ENCODE measurements at regions not wholly inside any gene's neighbourhood (a gene's known extent, or its start where the extent isn't known, plus 50 kb on each side); places are given as distances from the start of the nearest gene placed in this dataset.

GRCh38 chr4:83779103-83780052, 243.5 kb downstream of the GPAT3 start:
- no peaks in the 10 kb centered on the region for H3K36me3 ChIP-seq (ENCODE audit: control insufficient read depth in 4 of 4, insufficient read depth in 3 of 4, low read depth in 1 of 4, low read length in 3 of 4)
- H3K27ac ChIP-seq (ENCODE audit: low read depth in 1 of 2, low read length in 2 of 2) = no peak overlapping the region
- no peaks in the 10 kb centered on the region for H3K27me3 ChIP-seq (ENCODE audit: control insufficient read depth in 4 of 4, insufficient read depth in 4 of 4, low read length in 3 of 4)
- no peaks in the 10 kb centered on the region for H3K4me1 ChIP-seq (ENCODE audit: control insufficient read depth in 4 of 4, insufficient read depth in 4 of 4, low read length in 3 of 4)
- TF ChIP-seq CTCF (IDR thresholded peaks at IDR 0.05; ENCODE audit: low read depth, low read length, missing input control) = no peak
- no peak for TF ChIP-seq MAX (IDR thresholded peaks at IDR 0.05)
- TF ChIP-seq, protein P1, sequence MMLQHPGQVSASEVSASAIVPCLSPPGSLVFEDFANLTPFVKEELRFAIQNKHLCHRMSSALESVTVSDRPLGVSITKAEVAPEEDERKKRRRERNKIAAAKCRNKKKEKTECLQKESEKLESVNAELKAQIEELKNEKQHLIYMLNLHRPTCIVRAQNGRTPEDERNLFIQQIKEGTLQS (IDR thresholded peaks at IDR 0.05) = no peak
- no peak for TF ChIP-seq FOXA1 (IDR thresholded peaks at IDR 0.05)
- TF ChIP-seq RAD21 (IDR thresholded peaks at IDR 0.05) = no peak
- TF ChIP-seq YY1 (IDR thresholded peaks at IDR 0.05) = no peak
- TF ChIP-seq FOXA2 (IDR thresholded peaks at IDR 0.05) = no peak
- no peak for TF ChIP-seq SP1 (IDR thresholded peaks at IDR 0.05)
- TF ChIP-seq, protein P2, sequence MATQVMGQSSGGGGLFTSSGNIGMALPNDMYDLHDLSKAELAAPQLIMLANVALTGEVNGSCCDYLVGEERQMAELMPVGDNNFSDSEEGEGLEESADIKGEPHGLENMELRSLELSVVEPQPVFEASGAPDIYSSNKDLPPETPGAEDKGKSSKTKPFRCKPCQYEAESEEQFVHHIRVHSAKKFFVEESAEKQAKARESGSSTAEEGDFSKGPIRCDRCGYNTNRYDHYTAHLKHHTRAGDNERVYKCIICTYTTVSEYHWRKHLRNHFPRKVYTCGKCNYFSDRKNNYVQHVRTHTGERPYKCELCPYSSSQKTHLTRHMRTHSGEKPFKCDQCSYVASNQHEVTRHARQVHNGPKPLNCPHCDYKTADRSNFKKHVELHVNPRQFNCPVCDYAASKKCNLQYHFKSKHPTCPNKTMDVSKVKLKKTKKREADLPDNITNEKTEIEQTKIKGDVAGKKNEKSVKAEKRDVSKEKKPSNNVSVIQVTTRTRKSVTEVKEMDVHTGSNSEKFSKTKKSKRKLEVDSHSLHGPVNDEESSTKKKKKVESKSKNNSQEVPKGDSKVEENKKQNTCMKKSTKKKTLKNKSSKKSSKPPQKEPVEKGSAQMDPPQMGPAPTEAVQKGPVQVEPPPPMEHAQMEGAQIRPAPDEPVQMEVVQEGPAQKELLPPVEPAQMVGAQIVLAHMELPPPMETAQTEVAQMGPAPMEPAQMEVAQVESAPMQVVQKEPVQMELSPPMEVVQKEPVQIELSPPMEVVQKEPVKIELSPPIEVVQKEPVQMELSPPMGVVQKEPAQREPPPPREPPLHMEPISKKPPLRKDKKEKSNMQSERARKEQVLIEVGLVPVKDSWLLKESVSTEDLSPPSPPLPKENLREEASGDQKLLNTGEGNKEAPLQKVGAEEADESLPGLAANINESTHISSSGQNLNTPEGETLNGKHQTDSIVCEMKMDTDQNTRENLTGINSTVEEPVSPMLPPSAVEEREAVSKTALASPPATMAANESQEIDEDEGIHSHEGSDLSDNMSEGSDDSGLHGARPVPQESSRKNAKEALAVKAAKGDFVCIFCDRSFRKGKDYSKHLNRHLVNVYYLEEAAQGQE (IDR thresholded peaks at IDR 0.05) = no peak
- no peak for TF ChIP-seq NR2F2 (IDR thresholded peaks at IDR 0.05)
- no peak for TF ChIP-seq HNF4A (conservative IDR thresholded peaks at IDR 0.05)
- no peak for TF ChIP-seq TAF1 (conservative IDR thresholded peaks at IDR 0.05)
- TF ChIP-seq EGR1 (IDR thresholded peaks at IDR 0.05; ENCODE audit: low read depth in 2 of 2) = no peak
- no peak for TF ChIP-seq ZBTB33 (IDR thresholded peaks at IDR 0.05)
- no peak for TF ChIP-seq RXRA (IDR thresholded peaks at IDR 0.05)
- TF ChIP-seq GABPA (IDR thresholded peaks at IDR 0.05 in 1 of 2, conservative IDR thresholded peaks at IDR 0.05 in 1 of 2) = no peak
- no peak for TF ChIP-seq HNF4G (IDR thresholded peaks at IDR 0.05)
- TF ChIP-seq JUND (IDR thresholded peaks at IDR 0.05) = no peak
- H3K9me3 ChIP-seq (ENCODE audit: control insufficient read depth in 4 of 4, low read length in 3 of 4) = no peaks in the 10 kb centered on the region
- 67% methylated on average over 12 of the region's 12 CpGs for WGBS
- H3K4me3 ChIP-seq (ENCODE audit: low read depth in 1 of 3, low read length in 3 of 3) = no peak overlapping the region
- no peak for DNase-seq (ENCODE audit: low spot score)
- H3K9ac ChIP-seq (ENCODE audit: low read depth in 1 of 2, low read length in 2 of 2) = no peak overlapping the region
